HG02642 (cell line): ENCODE measurements at regions not wholly inside any gene's neighbourhood (a gene's known extent, or its start where the extent isn't known, plus 50 kb on each side); places are given as distances from the start of the nearest gene placed in this dataset.

Source experiments
- ATAC-seq: cut with Tn5 transposase; IDR thresholded peaks from one replicate; pipeline ENCODE4 v1.9.1; 2021; ENCODE audit warnings: mild to moderate bottlenecking; ENCODE audit not compliant: unreplicated experiment, poor library complexity

GRCh38 chr9:89759572-89759971 lies 154.8 kb downstream of the GADD45G start:
- ATAC-seq, result no peak

GRCh38 chr9:89760123-89760522 lies 155.3 kb downstream of the GADD45G start:
- ATAC-seq, result no peak

DNA sequence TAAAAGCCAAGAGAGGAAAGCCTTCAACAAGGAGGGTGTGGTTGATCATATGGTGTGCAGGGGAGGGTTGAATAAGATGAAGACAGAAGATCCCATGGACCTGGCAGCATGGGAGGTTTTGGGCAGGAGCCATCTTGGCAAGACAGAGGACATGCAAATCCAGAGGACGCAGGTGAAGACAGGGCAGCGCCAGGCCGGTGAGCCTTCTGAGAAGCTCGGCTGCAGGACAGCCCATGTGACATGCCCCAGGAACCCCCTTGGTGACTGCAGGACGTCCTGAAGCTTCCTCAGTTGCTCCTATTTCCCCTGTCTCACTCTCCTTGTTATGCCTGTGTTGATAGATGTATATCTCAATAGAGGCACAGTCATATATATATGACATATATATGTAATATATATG lies 159.4 kb downstream of the GADD45G start:
- ATAC-seq, result no peak

GRCh38 chr9:89765211-89765946 lies 160.6 kb downstream of the GADD45G start:
- no peak for ATAC-seq

GRCh38 chr9:89766991-89767390 lies 162.2 kb downstream of the GADD45G start:
- ATAC-seq, result no peak

DNA sequence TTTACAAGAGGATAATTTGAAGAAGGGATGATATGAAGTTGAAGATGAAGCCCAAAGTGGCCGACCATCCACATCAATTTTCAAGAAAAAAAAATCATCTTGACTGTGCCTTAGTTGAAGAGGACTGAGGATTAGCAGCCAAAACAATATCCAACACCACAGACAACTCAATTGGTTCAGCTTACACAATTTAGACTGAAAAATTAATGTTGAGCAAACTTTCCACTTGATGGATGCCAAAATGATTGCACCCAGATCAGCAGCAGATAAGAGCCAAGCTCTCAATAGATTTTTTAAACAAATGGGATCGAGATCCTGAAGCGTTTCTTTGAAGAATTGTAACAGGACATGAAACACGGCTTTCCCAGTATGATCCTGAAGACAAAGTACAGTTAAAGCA lies 163.2 kb downstream of the GADD45G start:
- ATAC-seq, result no peak

DNA sequence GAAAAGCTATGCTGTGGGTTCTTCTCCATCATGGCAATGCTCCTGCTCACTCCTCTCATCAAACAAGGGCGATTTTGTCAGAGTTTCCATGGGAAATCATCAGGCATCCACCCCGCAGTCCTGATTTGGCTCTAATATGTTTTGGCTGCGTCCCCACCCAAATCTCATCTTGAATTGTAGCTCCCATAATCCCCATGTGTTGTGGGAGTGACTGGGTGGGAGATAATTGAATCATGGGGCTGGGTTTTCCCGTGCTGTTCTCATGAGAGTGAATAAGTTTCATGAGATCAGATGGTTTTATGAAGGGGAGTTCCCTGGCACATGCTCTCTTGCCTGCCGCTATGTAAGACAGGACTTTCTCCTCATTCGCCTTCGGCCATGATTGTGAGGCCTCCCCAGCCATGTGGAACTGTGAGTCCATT lies 163.8 kb downstream of the GADD45G start:
- no peak for ATAC-seq

GRCh38 chr9:89770531-89771174 lies 165.8 kb downstream of the GADD45G start:
- ATAC-seq, result no peak

DNA sequence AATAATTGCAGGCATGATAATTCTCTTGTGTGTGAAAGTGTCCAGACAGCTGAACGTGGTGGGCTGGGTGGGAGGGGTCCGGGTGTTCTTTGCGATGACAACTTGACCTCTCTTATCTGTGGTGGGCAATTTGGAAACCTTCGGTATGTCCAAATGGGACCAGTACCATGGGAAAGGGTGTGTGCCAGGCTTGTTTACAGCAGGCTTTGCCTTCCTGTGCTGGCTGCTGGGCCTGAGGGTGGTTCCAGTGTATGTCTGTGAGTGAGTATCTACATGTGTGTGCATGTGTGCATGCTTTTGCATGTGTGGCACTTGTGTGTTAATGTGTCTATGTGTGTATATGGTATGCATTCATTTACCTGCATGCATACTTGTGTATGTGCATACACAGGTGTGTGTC lies 166.4 kb downstream of the GADD45G start:
- ATAC-seq, result no peak

DNA sequence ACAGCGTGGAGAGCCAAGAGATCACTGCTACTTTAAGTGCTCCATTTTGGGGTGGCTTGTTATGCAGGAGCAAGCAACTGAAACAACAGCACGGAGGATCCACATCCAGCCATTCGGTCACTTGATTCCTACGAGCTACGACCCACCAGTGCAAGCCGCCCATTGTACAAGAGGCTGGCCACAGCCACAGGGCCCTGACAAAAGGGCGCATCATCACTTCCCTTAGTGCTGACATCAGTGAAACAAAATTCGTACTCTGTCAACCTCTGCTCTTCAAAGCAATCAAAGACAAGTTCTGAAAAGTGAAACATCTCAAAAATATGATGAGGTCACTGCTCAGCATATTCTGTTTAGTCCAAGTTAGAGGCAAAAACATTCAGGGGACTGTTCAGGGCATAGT lies 168.4 kb downstream of the GADD45G start:
- ATAC-seq, result no peak

DNA sequence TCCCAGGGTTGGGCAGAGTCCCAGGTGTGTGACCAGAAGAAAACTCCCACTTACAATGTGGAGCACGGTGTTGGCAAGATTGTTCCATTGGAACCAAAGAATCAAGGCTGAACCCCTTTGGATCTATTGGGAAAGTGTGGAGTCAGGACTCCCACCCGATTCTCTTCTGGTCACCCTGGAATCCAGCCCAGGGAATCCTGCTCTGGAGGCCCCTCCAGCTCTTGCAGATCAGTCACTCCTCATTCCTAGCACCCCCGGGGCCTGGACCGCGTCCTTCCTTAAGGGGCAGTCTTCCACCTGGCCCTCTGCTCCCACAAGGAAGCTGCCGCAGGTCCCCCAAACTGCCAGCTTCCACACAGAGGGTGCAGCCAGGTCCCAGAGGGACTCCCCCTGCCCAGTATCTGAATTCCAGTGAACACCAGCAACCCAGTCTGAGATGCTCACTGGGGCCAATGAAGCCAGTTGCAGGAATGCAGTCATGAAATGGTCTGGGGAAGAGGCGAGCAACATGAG lies 170.1 kb downstream of the GADD45G start:
- ATAC-seq, result no peak

GRCh38 chr9:89775641-89776040 lies 170.8 kb downstream of the GADD45G start:
- ATAC-seq, result no peak

- no peak for ATAC-seq
These were observed 172.1 kb downstream of the GADD45G start for GRCh38 chr9:89776795-89777525.

- no peak for ATAC-seq
These were observed 172.7 kb downstream of the GADD45G start for GRCh38 chr9:89777544-89777943.

GRCh38 chr9:89778100-89779090 lies 173.6 kb downstream of the GADD45G start:
- no peak for ATAC-seq

GRCh38 chr9:89779405-89780203 lies 174.8 kb downstream of the GADD45G start:
- ATAC-seq, result no peak

DNA sequence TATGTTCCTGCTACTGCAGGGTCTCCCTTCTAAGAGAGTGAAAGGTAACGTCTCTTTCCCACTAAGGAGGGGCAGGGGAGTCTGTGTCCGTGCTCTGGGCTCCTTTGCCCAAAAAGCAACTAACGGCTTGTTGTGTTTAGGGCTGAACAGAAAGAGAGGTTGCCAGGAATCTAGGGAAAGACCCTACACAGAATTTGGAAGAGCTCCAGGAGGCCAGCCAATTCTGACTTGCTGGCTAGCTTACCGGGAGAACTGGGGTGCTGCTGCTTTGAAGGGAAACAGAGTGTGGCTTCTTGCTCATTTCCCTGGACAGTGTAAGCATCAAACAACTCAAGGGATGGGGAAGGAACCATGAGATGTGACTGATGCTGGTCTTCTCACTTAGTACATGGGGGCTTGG lies 176.1 kb downstream of the GADD45G start:
- ATAC-seq, result no peak

DNA sequence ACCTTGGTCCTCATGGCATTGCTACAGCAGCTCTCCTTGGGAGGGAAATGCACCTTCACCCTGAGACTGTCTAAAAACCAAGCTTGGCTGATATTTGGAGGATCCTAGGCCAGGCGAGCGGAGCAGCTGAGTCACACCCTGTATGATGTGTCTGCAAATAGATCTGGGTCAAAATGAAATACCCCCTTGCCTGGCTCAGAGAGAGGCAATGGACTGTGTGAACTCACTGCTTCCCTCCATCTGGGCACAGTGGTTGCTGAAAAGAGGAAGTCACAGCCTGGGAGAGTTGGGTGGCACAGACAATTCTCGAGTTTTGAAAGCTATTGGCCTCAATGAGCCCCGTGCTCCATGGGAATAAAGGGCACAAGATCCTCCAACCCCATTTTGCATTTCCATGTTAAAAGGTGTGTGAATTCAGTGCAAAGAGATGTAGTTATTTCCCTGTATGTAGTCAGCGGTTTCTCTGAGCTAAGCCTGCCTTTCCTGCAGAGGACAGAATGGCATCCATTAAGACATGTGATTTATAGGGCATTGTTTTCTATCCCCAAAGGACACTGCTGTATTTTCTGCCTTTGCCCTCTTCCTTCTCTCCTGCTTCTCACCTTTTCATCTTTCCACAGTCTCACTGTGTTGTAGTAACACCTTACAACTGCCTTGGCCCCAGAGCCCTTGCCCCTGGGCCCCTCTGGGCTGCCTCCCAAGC lies 177.2 kb downstream of the GADD45G start:
- ATAC-seq, result peak; percentile 62

DNA sequence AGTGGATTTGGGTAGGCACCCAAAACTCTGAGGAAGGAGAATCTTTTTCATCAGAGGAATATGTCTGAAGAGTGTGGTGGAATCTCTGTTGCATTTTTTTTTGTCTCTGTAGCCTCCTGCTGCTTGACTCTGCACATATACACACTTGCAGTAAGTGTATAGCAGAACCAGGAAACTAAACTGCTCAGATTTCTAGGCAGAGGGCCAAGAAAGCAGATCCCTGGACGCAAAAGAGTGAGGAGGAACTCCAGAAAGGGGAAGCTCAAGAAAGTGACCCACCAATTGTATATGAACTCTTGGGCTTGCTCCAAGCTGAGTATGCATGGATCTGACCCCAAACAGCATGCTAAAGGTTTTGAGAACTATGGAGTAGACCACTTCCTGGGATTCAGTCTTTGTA lies 181.8 kb downstream of the GADD45G start:
- no peak for ATAC-seq
